Stimulated activated CD4-positive, alpha-beta T cell treated with anti-CD3 and anti-CD28 coated beads, Interleukin-4, amount 100 ng/mL, for 1 hour (primary cell): ENCODE measurements at regions not wholly inside any gene's neighbourhood (a gene's known extent, or its start where the extent isn't known, plus 50 kb on each side); places are given as distances from the start of the nearest gene placed in this dataset.

ENCODE experiments used
- DNase-seq: peaks from one replicate; pipeline ENCODE4 v3.0.0-alpha.2; 2020

DNA sequence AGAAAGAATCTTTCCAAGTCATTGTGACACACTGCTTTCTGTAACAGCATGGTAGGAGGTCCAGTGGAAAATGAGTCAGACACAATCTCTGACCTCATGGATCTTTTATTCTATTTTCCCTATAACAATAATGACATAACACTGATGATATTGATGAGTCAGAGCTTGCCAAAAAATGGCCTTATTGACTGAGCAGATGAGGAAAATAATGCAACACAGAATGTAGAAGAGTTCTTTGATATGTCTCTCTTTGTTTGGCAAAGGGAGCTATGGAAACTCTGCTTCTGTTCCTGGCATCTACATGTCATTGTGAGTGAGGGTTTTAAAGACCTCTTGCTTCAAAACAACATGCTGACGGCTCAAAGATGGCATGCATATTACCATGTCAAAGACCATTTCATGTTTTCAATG lies 443.1 kb upstream of the ZNF608 start:
- DNase-seq: no peak

DNA sequence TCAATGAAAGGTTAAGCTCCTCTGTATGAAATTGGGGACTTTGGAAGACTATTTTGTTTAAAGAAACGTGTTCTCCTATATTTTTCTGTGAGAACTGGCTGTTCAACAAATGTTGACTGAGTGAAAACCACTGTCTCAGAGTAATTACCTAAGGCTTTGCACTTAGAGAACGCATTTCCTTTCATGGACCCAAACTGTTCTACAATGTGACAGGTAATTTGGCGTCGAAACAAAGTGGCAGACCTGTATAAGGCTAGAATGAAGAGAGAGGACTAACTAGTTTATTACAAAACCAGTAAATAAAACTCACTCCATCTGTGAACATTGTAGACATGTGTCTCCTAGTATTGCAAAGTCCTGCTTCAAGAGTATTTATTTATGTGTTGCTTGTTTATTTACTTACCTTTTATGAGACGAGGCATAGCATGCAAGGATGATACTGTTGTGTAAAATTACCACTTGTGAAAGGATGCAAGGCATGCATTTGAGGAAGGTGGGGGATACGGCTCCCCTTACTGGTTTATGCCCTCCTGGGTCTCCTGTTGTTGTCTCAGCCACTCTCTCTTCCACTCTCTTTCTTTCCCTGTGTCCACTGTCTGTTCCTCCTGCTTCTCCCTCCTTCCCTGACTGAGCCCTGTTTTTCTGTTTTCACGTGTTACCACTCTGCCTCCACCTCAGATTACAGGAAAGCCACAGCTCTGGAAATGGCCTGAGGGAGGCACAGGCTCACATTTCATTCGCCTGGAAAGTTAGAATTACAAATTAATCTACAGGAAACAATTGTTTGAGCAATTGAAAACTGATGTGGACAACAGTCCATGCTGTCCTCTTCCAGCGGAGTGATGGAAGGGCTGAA lies 444.0 kb upstream of the ZNF608 start:
- no peak for DNase-seq

DNA sequence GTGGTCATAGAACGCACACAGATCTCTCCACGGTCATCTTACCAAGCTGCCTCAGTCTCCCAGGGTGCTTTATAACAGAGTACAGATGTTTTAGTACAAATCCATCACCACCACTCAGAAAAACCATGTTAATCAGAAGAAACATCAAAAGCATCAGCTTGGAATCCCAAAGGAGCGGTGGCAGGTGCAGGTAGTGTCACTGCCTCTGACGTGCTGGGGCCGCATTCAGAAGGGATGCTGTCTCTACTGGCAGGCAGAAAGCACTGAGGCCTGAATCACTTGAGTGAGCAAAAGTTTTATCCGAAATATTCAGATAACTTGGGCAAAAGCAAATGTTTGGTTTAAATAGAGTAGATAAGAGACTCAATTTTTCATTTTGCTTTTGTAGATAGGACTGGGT lies 448.4 kb upstream of the ZNF608 start:
- no peak for DNase-seq

DNA sequence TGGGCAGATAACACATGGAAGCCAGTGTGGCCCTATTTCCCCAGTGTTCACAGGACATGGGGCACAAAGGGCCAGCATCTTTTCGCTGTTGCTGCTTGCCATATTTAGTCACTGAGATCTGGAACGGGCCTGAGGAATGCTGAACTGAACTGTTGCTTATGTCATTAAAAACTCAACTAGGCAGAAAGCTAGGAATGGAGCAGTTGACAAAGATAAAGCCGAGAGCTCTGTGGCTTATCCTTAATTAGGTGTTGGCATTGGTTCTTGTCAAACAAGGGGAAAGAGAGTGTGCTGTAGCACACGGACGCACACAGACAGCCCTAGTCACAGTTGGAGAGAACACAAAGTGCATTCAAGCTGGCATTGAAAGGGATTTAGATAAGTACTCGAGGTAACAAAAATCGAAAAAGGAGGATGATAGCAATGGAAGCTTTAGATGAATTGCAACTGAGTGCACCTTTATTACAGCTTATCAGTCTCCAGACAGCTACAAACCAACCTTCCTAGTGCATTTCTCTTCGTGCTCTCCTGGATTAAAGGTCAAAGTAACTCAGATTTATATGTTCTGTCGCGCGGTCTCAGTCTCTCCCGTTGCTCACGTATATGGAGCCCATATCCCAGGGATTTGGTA lies 450.2 kb upstream of the ZNF608 start:
- no peak for DNase-seq

DNA sequence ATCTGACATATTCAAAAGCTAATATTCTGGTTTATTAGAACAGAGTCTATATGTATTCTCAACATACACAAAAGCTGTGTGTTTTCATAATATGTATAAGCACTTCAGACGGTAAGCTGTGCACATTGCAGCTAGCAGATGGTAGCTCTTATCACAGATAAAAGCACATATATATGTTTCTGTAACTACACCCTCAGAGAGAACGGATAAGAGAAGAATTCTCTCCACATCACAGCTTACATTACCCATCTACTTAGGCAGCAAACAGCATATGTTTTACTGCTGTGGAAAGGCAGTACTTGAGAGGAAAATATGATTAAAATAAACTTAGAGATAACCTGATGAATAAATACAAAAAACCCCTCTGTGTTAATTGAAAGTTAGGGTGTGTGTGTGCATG lies 450.9 kb upstream of the ZNF608 start:
- no peak for DNase-seq

DNA sequence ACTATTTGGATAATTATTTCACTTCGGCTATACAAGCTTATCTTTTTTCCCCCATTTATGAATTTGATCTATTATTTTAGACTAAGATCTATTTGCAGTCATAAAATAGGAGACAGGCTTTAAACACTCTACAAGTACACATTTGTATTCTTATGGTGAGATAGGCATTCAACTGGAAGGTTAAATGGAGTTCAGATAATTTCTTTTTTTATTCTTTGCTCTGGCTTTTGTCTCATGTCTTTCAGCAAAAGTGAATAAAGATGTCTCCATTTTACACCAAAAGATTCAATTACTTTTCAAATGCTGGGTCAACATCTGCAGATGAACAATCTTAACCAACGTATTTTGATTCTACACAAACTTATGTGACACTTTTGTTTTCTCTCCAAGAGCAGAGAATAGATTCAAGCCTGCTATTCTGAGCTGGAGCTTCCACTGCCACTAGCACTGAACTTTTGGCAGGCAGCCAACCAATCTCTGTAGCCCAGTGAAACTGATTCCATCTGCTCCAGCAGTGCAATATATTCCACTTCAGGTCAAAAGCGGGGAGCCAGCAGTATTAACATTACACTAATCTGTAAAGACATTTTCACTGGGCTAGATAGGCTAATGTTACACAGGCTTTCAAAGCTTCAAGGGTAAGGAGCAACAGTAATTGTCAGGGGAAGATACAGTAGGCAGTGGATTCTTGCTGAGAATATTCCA lies 452.0 kb upstream of the ZNF608 start:
- no peak for DNase-seq

DNA sequence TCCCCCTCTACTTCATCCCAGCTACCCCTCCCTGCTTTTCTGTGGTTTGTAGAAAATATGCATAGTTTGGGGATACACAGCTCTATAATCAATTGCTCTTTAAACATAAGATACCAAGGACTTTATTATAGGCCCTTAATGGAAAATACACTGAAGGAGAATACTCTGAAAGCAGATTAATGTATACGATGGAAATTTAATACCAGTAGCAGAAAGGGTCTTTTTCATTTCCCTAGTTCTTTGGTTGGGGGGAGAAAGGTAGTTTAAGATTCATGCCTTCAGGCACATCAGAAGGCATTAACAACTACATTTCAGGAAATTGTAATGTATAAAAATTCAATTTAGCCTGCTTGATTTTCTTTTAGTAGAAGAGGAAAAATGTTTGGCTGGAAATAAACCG lies 452.9 kb upstream of the ZNF608 start:
- DNase-seq: no peak

DNA sequence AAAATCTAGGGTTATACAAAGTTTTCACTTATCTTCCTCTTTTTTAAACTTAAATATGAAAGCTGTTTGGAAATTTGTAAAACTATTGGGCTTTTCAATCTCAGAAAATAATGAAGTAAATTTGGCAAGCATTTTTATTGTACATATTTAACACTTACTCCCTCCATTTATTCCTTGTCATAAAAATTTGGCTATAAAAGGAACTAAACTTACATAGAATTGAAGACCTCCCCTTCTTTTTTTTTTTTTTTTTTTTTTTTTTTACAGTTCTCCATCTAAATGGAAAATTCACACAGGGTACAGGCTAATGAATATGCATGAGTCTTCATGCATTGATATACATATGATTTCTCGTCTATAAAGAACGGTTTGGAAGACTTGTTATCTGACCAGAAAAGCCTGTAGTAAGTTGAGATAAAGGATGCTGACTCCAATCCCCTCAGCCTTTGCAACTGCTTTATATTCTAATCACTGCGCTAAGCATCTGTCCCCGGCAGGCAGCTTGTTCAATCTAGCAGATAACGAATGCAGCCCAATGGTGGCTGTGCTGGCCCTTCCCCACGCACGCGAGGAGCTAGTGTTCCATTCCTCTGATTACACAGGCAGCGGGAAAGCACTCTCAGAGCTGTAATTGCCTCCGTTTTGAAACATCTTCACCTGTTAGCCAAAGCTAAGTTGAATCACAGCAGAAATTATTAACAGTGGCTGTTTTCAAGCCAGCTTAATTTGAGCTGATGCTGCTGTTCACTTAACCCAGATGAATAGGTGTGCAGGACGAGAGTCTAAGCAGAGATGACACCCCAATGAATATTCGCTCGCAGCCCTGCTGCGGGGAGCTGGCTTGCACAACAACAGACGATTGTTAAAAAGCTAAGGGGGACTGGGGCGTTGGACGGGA lies 453.8 kb upstream of the ZNF608 start:
- DNase-seq: no peak

DNA sequence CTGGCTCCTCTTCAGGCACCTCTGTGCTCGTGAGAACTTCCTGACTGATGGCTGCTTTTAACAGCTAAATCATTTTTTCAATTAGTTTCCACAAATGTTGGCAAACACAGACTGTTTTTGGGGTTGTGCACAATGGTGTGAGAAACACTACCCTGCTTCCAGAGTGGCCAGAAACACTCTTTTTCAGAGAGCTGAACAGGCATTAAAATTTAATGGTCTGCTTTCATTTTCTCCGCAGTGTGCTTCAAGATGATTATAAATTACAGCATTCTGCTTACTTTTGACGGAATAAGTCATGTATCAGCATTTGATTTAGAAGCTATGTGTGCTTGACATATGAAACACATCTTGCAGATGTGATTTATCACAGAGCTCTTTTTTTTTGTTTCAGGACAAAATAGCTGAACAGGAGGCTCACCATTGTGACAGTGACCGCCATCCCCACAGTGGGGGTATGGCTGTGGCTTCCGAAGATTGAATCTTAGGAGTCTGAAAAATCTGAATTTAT lies 454.5 kb upstream of the ZNF608 start:
- no peak for DNase-seq

DNA sequence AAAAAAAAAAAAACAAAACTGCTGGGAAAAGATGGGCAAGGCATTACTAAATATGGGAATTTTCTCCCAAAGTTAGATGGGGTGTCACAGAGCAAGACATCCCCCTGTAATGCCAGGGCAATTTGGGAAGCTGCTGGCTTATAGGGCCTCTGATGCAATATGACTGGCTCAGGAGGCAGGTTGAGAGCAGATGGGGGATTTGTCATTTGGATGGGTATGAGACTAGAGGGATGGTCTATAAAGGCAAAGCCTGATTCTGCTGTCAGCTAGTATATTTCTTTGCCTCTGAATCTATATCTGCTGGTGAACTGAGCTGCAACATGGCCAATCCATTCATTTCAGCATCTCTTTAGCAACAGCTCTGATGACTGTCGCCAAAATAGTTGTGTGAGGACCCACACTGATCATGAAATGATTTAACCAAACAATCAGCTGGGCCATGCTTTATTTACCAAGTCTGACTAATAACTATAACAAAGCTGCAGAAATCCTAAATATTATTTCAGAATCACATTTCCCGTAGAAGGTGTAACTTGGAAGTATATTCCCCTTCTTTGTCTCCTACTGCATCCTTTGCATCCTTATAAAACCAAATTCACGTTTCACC lies 455.1 kb upstream of the ZNF608 start:
- DNase-seq: no peak

DNA sequence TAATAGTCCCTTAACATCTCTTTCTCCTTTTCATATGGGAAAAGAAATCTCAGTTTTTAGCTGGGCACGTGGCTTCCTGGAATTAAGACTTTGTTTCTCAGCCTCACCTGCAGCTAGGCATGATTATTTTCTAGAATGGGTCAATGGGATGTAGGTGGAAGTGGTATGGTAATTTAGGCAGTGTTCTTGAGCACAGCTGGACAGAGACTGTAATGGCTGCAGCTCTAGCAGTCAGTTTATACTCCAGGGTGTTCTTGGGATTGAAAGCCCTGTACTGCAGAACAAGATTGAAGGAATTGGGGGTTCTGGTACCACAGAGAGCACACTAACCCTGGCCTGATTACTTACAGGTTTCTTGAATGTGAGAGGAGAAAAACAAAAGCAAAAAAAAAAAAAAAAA lies 455.9 kb upstream of the ZNF608 start:
- no peak for DNase-seq

DNA sequence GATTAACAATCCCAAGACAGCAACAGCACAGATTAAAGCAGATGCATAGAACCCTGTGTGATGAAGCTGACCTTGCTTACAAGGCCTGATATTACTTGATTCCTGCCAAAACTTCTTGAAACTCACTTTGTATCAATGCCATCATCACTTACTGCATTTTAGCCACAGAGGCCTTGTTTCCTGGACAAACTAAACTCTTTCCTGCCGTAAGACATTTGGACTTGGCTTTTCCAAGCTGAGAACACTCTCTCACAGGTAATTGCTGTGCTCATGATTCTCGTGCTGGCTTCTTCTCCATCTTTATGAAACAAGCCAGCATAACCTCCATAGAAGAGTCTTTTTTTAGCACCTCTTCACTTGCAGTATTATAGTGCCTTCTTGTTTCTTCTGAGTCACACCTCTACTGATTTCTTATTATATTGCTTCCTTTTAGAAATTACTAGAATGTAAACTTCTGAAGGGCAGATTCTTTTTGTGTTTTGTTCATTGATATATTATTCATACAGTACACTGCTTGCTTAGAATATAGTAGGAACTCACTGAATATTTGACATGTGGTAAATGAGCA lies 456.5 kb upstream of the ZNF608 start:
- no peak for DNase-seq

DNA sequence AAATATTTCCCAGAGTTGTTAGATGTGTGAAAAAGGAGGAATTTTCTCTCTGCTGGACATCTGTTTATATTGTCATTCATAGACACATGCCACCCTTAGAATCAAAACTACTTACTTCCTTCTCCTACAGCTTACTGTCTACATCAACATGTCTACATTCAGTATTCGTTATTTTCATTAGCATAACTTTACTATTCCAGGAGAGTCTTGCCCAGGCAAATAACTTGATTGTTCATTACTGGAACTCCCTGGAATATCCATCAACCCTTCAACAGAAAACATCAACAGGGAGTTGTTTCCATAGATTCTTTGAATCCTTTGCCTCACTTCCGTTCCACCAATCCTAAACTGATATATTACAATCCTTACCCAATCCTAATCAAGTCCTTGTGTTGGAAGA lies 457.5 kb upstream of the ZNF608 start:
- DNase-seq: no peak

DNA sequence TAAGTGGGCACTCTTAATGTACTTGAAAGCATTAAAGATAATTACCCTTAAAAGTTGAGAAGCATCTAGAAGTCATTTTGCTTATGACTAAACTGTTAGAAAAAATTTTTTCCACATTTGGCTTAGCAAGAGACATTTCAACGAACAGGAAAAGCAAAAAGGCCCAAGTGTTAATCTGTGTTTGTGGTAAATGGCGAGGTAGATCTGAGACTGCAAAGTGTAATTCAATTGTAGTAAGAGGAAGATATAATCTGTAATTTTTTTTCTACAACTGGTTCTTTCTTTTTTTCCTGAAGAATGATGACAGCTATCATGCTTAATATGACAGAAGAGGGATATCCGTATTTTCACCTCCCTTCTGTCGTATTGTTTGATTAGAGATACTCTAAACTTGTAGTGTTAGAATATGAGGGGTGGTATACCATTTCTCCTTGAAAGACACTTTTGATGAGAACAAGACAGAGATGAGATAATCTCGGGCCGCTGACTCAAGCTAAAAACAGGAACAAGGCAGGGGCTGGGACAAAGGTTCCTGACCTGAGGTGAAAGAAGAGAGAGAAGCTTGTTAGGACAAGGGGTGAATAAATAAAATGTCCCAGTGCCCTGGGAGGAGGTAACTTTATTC lies 459.3 kb upstream of the ZNF608 start:
- DNase-seq: no peak

DNA sequence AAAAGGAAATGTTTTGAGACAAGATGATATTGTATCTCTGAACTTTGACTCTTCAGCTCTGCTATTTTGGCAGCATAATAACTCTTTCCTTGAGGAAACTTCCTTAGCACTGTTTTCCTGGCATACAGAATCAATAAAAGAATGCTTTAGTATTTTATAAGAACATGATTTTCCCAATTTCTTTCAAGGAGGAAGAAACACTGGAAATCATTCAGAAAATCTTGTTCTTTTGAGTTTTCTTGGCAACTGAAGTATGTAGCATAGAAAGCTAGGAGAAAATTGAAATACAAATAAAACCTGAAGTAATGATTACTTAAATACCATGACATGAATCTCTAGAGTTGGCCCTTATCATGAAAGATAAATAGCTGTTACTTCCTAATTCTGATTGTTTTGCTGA lies 461.4 kb upstream of the ZNF608 start:
- DNase-seq: no peak

DNA sequence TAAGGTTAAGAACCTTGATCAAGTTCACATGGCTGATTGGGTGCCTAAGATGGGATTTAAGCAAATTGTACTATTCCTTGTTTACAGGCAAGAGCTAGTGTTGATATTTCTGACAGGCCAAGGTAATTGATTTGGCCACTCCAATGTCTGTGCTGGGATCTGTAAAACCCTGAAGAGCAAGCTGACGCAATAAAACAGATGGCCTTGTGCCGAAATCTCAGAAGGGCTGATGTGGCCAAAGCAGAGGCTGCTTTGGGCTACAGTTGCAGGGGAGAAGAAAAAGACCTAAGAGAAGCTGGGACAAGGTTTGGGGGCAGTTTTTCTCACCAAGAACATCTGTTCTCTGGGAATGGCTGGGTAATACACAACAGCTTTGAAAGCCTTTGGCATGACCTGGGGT lies 463.2 kb upstream of the ZNF608 start:
- DNase-seq: no peak

DNA sequence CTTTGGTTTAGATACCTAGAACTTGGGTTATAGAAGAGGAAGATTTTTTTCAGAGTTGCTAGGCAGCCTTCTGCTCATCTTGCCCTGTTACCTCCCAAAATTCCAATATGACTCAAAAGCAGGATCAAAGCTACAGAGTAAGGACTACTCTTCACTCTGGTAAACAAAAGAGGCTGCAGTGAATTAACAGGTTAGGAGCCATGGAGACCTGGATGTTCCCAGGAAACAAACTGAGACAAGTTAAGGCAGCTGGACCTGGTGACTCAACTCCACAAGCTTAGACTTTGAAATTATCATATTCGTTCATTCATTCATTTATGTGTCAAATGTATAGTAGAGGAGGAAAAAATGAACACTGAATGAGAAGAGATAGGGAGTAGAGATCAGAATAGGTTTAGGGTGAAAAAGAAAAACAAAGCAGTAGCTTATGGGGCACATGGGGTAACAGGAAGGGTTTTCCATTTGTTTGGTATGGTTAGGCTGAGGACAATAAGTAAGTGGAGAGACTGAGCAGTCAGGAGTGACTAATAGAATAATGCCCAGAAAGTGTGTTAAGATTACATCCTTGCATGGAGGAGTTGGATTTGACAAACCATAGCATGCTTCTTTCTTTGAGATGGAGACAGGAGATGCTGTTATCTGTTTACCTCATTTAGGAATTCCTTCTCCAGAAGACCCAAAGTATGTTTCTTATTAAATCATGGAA lies 464.0 kb upstream of the ZNF608 start:
- DNase-seq: no peak

DNA sequence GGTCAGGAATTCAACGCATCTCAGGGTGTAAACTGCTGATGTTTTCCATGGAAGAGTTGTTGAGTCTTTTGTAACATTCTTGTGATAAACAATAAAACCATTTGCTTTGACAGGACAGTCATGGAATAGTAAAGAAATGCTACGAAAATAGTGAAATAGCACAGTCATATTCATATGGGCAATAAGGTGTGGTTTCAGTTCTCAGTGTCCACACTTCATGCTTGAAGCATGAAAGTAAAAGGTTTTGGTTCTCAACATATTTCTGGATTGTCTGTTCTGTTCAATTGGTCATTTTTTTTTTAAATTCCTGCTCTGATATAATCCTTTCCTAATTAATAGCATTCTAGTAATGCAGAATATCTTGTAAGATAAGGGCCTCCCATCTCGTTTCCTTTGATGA lies 467.6 kb upstream of the ZNF608 start:
- DNase-seq: no peak

DNA sequence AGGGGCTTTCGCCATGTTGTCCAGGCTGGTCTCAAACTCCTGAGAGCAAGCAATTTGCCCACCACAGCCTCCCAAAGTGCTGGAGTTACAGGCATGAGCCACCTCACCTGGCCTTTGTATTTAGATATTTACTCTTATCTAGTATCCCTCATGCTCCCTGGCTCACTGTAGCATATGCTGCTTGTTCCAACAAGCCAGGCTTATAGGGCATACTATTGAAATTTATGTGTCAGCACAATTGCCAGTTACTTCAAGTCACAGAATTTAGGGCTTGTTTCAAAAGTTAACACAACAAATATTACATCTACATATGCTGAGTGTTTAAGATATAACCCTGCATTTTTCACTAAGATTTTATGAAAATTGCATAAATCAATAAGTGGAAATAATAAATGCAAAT lies 469.2 kb upstream of the ZNF608 start:
- DNase-seq: no peak

DNA sequence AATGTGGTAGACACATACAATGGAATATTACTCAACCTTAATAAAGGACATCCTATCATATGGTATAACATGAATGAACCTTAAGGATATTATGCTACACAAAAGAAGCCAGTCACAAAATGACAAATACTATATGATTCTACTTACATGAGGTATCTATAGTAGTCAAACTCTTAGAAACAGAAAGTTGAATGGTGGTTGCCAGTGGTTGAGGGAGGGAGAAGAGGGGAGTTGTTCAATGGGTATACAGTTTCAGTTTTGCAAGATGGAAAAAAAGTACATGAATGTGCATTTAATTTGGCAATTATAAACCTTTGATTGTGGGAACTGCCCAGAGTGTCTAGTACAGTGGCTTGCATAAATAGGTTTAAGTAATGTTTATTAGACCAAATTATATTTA lies 473.3 kb upstream of the ZNF608 start:
- DNase-seq: no peak

DNA sequence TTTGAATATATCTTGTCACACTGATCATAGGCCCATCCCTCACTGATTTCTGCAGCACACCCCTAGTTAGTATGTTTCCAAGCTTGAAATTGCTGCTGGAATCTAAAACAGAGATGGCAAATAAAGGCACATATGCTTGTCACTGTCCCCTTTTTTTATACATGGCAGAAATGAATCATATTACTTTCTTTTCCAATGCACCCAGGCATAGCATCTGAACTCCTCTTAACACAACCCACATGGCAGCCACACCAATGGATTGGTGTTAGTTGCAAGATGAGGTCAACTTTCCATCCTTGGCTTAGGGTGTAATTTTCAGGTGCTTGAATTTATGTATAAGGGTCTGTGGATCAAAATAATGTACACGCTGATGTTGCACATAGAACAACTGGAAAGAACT lies 473.8 kb upstream of the ZNF608 start:
- DNase-seq: no peak
